Activated CD4-positive, alpha-beta T cell treated with anti-CD3 and anti-CD28 coated beads, Interleukin-2, amount 50 U/mL, for 48 hours (primary cell): ENCODE measurements at regions not wholly inside any gene's neighbourhood (a gene's known extent, or its start where the extent isn't known, plus 50 kb on each side); places are given as distances from the start of the nearest gene placed in this dataset.

Experiments used
- DNase-seq, 2 experiments: peaks; one replicate each; pipeline ENCODE4 v3.0.0-alpha.2; 2020

- no peak for DNase-seq
Measured at GRCh38 chr16:73326770-73327470, 279.0 kb upstream of the ZFHX3 start.

GRCh38 chr16:73326221-73326620 is 278.3 kb upstream of the ZFHX3 start:
- no peak for DNase-seq

- no peak for DNase-seq
Measured at GRCh38 chr16:73323880-73324279, 276.0 kb upstream of the ZFHX3 start.

GRCh38 chr16:73322856-73323255 is 274.9 kb upstream of the ZFHX3 start:
- no peak for DNase-seq

GRCh38 chr16:73321853-73322252 is 273.9 kb upstream of the ZFHX3 start:
- DNase-seq: no peak

- no peak for DNase-seq
Measured at GRCh38 chr16:73319737-73320136, 271.8 kb upstream of the ZFHX3 start.

GRCh38 chr16:73319261-73319660 is 271.3 kb upstream of the ZFHX3 start:
- no peak for DNase-seq

- no peak for DNase-seq
Measured at GRCh38 chr16:73317321-73317857, 269.5 kb upstream of the ZFHX3 start.

GRCh38 chr16:73315645-73316044 is 267.7 kb upstream of the ZFHX3 start:
- no peak for DNase-seq

GRCh38 chr16:73313950-73314349 is 266.0 kb upstream of the ZFHX3 start:
- DNase-seq: no peak

- no peak for DNase-seq
Measured at GRCh38 chr16:73311857-73312723, 264.2 kb upstream of the ZFHX3 start.

GRCh38 chr16:73308771-73309170 is 260.8 kb upstream of the ZFHX3 start:
- DNase-seq: no peak

GRCh38 chr16:73306901-73307413 is 259.0 kb upstream of the ZFHX3 start:
- DNase-seq: no peak

GRCh38 chr16:73304008-73304774 is 256.3 kb upstream of the ZFHX3 start:
- no peak for DNase-seq

GRCh38 chr16:73302942-73303341 is 255.0 kb upstream of the ZFHX3 start:
- no peak for DNase-seq

- no peak for DNase-seq
Measured at GRCh38 chr16:73301984-73302383, 254.1 kb upstream of the ZFHX3 start.

- DNase-seq: no peak
Measured at GRCh38 chr16:73299346-73299745, 251.4 kb upstream of the ZFHX3 start.

- DNase-seq: no peak
Measured at GRCh38 chr16:73298562-73298961, 250.6 kb upstream of the ZFHX3 start.

- no peak for DNase-seq
Measured at GRCh38 chr16:73290258-73290657, 242.3 kb upstream of the ZFHX3 start.

GRCh38 chr16:73289232-73289631 is 241.3 kb upstream of the ZFHX3 start:
- DNase-seq: no peak

GRCh38 chr16:73288520-73288919 is 240.6 kb upstream of the ZFHX3 start:
- no peak for DNase-seq

- no peak for DNase-seq
Measured at GRCh38 chr16:73287859-73288405, 240.0 kb upstream of the ZFHX3 start.
